Activated CD4-positive, alpha-beta T cell treated with anti-CD3 and anti-CD28 coated beads, Interleukin-2, amount 50 U/mL, for 24 hours (primary cell): ENCODE measurements at regions not wholly inside any gene's neighbourhood (a gene's known extent, or its start where the extent isn't known, plus 50 kb on each side); places are given as distances from the start of the nearest gene placed in this dataset.

Experiments
- DNase-seq, 2 donors: peaks; one replicate each; pipeline ENCODE4 v3.0.0-alpha.2; 2020; ENCODE audit warnings: low read depth in 1 of 2, low spot score in 1 of 2

DNA sequence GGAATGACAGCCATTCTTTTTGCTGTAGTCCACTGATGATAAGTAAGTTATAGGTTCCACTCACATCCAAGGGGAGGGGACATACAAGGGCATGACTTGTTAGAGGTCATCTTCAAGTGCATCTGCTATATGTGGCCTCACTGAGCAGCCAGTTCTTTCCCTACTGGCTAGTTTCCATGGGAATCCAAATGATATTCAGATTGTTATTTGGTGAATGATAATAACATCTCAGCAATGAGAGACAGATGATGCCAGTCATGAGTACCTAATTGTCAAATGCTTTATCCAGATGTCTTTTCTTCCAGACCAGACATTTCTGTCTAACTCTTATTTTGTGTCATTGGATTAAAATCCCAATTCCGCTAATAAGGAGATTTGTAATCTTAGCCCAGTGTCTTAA is 460.4 kb upstream of the BOD1L1 start:
- no peak for DNase-seq

DNA sequence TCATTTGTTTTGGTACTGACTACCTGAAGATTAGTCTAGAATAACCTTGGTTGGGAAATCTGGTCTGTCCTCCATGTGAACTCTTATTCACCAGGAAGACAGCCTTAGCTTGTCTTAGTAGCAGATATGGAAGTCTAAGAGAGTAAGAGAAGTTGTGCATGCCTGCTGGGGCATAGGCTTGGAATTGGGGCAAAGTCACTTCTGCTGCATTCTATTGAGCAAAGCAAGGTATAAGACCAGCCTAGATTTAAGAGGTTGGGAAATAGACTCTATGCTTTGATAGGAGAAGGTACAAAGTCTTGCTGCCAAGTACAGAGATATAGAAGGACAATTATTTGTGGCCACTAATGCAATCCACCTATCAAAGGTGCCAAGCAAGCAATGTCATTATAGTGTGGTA is 464.0 kb upstream of the BOD1L1 start:
- no peak for DNase-seq

DNA sequence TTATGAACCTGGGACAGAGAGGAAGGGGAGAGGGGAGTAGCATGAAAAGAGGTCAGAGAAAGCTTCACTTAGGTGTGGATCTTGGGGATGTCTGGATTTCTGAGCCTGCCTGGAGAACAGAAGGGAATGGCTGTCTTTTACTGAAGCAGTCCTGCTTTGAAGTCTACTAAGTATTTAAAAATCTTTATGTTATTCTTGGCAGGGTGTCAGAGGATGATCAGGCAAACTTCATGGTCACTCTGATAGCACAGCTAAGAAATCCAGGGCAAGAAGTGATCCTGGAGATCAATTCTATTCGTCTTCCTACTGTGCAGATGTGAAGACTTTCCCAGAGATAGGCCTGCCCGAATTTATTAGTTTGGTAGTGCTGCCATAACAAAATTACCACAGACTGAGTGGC is 464.4 kb upstream of the BOD1L1 start:
- no peak for DNase-seq

DNA sequence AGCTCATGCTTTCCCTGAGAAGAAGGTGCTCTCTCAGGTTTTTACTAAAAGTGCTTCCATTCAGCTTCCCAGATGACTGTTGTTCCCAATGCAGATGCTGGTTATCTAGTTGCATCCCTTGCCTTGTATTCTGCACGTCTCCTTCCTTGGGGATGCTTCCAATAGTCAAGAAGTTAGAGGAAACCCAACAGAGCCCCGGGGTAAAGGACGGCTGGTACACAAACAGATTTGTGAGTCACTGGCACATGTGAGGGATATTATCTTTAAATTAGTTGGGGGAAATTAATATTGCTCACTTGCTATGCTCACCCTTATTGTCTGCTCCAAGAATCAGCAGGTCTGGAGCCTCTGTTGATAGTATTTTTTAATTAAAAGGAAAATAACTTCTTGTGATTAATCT is 465.2 kb upstream of the BOD1L1 start:
- no peak for DNase-seq

DNA sequence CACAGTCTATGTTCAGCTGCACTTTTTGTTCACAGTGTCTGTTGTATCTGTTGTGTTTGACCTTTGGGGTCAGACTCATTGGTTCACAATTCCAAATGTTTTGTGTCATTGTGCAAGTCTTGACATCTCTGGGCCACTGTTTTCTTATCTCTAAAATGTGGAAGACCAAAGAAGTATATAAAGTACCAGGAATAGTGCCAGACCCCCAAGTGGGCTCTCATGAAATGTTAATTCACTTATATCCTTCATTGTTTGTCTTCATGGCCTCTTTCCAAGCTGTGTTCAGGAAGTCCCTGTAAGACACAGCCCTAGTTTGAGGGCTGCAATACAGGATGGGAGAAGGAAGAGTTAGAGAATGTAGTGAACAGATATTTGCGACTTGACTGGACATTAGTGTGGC is 468.3 kb upstream of the BOD1L1 start:
- no peak for DNase-seq

DNA sequence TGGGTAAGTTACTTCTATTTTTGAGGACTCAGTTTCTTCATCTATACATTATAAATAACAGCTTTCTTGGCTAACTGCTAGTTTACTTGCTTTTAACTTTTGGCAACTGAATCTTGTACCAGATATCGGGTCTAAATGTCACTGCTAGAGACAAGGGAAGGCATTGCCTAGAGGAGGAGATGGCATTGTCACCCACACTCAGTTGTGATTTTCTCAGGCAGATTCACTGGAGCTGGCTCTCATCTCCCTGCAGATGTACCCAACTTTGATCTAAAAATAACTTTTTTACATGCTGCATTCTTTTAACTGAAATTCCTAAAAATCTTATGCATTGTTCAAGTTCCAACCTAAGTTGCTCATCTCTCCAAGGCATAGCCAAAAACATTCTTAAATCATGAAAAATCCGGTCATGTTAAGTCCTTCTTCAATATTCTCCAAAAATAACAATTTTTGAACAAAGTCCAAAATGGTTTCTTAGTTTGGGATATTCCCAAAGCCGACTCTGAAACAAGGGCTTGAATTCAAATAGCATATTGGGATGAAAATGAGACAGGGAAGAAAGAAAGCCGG is 469.0 kb upstream of the BOD1L1 start:
- no peak for DNase-seq

DNA sequence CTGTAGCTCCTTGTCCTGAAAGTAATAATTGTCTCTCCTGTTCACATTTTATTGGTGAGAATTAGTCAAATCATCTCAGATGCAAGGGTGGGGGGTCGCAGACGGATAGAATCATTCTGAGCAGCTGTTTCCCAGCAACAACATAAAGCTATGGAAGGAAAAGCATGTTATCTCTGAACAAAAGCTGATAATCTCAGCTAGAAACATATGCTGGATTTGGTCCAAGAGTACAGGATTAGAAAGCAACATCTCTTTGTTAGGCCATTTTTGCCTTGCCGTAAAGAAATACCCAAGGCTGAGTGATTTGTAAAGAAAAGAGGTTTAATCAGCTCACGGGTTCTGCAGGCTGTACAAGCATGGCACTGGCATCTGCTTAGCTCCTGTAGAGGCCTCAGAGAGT is 472.8 kb upstream of the BOD1L1 start:
- no peak for DNase-seq

DNA sequence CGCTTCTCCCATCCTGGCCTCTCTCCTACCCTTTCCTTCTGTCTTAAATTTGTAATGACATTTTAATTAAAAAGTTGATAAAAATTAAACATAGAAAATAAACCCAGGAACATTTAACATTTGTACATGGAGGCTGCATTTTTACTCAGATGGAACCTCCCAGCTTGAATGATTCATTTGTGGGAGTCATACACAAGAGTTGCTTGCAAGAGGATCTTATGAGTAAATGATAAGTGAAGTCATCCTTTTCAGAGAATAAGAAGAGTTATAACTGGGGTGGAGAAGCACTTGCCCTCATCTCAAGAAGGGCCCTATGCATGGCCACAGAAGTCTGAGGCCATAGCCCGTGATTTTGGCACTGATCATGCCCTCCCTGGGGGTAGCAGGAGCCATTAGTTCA is 482.9 kb upstream of the BOD1L1 start:
- no peak for DNase-seq

DNA sequence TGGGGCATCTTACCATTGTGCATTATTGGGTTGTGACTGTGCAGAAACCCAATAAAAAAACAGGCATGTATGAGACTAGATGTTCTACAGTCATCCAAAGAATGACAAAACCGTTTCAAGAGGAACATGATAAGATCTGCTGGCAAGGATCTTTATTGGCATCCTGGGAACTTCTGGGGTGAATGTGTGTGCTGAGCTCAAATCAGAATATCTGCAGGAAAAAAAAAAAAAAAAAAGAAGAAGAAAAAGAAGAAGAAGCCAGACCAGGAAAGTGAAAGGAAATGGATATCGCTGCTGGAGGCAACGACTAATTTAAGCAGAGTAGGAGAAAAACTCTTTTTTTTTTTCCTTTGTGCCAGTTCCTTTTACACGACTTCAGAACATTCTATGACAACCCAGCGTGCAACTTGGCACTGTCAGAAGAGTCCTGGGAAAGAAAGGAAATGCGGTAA is 484.2 kb upstream of the BOD1L1 start:
- DNase-seq: no peak

DNA sequence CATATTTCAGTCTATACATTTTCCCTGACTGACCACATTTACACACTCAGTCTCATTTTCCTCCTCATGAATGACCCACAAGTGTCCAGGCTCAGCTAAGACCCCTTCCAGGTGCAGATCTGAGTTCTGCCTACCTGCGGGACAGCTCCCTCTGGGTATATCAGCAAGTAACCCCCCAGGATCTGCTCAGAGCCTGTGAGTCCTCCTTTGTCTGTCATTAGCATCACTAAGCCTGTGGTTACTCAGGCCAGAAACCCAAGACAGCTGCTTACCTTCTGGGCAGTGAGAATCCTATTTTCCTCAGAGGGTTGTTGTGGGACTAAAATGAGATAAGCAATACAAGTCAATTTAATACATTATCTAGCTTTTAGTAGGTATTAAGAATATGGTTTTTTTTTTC is 487.6 kb upstream of the BOD1L1 start:
- DNase-seq: no peak

DNA sequence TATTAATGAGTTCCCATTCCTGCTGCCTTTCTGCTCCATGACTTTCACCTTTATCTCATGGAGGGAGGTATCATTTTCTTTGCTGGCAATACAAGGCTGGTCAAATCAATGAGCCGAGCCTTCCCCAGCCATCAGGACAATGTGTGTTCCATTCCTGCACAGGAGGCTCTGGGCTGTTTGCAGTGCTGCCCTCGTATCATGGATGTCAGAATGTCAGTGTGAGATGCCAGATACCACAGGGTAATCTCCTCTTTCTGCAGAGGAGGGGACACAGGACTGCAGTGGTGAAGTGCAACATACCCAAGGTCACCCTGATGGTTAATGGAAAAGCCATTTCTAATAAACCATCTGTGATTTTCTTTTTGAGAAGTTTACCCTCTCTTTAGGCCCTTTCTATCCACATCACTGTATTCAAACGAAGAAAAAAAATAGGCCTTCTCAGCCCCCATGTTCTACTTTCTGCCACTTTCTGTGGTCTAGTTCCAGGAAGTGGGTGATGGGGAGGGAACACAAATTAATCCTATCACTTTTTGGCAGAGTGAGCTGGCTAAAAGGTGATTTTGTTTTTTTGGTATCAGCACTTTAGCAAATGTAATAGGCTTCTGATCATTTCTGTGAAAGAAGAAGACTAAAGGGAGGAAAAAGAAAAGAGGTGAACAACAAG is 490.2 kb upstream of the BOD1L1 start:
- DNase-seq: no peak

DNA sequence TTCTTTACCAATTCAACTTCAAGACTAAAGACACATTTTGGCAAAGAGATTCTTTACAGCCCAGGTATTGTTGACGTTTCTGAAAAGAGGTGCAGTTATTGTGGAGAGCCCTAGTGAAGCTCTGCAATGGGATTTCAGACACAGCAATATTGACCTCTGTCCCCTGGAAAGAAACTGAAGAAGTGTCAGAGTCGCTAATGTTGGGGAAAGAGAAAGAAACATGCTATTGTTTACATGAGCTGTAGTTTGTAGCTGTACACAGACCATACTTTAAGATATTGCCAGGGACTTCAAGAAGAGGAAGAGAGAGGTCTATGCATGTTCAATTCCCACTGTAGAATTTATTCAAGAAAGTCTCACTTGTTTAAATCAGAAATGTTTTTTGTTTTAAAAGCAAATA is 497.3 kb upstream of the BOD1L1 start:
- DNase-seq: no peak

DNA sequence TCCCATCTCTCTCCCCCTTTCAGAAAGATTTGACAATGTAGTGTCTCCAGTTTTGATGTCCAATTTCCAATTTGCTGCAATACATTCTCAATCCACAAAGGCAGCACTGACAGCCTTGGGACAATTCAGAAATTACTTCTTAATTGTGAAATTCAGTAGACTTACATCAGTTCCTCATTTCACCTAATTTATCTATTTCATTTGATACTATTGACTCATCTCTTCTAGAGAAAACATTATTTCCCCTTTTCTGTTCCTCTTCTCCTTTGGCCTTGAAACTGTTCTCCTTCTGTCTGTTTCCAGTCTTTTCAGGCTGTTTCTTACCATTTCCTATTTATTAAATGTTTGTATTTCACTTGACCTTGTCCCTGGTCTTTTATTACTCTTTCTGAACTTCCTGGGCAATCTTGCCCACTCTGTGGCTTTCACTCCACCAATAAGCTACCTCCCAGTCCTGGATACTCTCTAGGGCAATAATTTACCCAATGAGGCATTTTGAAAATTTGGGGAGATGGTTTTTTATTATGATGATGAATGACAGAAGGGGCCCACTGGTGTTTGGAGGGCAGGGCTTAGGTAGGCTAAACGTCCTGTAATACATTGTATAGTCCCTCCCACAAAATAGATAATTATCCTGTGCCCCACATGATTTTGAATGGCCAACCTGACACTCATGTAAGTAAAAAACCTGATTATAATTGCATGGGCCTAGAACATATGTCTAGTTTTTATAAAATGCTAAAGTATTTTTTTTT is 498.0 kb upstream of the BOD1L1 start:
- DNase-seq: no peak

DNA sequence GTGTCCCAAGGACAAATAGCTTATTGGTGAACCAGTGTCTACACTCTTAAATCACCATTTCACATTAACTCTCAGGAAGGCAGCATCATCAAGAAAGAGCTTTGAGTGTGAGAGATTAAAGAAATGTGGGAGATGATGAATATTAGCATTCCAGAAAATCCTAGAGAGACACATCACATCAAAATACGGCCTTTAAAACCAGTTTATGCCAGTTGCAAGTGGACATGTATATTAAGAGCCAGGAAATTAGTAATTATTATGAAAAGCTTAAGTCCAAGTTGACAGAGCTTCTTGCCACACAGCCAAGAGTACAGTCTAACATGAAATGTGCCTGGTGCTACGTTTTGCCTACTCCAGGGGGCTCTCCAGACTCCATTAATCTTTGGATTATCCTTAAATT is 503.0 kb upstream of the BOD1L1 start:
- no peak for DNase-seq

DNA sequence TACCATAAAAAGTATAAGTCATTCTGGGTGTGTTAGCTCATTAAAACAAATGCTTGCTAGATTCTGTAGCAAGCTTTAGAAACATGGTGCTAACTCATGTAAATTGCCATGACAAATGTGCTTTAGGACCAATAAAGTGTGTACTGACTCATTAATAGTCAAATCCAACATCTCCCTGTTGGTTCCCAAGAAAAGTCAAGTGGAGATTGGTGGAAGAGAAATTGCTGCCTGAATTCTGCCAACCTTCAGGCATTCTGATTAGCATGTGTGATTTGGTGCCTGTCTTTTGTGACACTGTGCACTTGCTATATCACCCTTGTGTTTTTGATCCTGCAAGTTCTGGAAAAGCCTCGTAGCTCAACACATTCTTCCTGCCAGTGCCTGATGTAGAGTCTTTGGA is 503.8 kb upstream of the BOD1L1 start:
- DNase-seq: no peak

DNA sequence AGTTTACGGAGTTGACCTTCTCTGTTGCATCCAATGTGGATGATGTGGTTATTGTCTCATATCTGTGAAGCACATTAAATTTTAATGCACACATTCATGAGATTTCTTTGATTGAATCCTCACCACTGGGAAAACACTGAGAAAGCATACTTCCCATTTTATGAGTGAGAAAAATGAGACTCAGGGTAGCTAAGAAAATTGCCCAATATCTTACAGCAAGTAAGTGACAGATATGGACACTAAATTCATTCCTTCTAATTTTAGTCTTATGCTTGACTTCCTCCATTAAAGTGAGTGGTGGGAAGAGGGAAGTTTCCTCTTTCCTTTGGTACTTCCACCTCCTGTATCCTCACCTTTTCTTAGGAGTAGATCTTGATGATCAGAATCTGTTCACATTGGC is 504.8 kb upstream of the BOD1L1 start:
- no peak for DNase-seq

DNA sequence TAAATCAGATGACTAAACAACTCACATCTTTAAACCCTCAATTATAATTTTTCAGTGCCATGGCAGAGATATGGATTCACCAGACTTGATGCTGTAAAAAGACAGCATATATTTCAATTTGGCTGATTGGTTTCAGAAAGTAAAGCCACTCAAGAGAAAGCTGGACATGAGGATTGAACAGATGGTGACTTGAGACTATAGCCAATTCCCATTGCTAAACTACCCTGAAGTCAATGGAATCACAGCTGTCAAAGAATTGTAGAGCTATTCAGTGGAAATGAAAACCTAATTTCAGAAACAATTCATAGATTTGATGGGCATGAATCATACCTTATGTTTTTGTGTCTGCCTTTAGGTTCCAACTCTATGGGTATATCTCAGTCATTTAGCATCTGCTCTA is 510.6 kb upstream of the BOD1L1 start:
- DNase-seq: no peak

DNA sequence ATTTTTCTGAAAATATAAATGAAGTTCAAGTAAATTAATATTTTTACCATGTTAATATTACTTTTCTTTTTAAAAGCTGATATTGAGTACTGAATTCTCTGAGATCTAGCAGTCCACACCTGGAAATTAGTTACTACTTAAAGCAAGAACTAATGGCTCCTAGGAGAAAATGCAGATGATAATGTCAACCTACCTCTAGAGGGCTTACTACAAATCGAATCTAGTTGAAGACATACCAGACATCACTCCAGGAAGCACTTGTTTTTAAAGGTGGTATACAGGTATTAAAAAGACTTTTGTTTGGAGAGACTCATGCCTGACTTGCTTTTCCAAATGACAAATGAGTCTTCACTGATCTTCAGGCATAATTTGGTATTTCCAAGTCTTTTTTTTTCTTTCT is 516.4 kb upstream of the BOD1L1 start:
- no peak for DNase-seq

DNA sequence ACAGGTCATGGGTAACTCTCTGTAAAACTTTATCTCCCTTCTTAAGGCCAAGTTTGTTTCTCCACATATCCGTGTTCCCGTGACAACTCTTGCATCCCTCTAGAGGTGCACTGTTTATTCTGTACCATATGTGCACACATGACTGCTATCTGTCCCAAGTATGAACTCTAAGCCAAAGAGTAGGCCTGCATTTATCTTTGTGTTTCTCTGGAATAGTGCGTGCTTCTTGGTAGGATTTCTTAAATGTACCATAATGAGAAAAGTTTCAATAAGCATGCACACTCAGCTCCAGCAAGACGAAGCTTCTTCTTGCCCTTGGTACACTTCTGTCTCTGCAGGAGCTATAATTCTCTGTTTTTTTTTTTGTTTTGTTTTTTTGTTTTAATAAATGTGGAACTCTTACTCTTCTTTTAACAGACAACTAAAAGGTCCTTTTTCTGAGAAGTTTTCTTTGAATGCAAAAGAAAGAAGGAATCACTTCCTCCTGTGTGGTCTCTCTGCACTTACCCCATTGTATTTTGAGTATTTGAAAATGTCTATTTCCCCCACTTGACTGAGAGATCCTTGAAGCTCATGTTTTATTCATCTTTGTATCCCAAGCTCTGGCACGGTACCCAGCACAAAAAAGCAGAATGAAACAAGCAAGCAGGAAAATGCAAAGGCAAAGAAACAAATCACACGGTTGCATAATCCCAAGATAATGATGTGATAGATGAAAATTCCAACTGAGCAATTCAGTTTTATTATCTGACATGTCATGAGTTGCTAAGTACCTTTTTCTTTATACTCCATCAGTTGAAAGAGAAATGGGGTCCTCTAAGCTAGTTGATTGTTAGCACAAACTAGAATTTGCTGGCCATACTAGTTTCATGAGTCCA is 521.9 kb upstream of the BOD1L1 start:
- DNase-seq: no peak

DNA sequence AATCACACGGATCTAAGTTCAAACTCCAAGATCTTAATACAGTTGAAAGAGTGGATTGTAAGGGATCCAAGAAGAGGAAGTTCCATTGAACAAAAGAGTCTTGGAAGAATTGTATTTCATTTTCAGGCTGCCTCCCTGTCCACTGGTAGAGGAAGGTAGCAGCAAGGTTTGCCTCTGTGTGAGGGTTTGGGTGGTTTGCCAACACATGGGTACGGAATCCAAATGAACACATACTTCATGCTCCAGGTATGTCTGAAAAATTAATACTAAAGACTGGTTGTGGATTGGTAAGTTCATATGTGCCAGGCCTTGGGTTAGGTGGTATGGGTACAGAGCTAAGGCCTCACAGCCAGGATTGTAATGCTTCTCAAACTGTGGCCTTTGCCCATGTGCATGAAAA is 523.6 kb upstream of the BOD1L1 start:
- no peak for DNase-seq

DNA sequence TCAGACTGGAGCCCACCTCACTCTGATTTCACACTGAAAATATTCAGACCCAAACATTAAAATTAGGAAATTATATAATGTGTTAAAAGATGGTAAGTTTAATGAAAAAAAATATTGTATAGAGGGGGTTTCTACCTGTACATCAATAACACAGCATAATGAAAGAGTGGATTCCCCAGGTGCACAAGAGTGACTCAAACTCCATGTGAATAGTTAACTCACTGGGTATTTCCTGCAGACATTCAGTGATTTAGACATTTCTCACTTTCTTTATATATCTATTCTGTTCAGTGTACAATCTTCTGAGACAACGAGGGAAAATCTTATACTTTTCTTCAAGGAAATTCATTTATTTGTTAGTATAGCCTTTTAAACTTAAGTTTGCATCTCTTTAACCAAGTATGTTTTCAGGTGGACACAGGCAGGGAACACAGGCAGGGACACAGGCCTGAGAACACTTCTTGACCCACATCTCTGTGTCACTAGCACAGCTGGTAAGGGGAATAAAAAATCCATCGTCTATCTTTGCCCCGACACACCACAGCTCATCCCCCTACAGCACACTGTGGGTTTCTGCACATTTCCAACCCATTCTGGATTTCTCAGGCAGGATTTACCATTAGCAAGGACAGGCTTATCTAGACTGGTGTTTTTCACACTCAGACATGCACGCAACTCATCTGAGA is 525.5 kb upstream of the BOD1L1 start:
- DNase-seq: no peak
